ENCODE measurements at regions not wholly inside any gene's neighbourhood (a gene's known extent, or its start where the extent isn't known, plus 50 kb on each side); places are given as distances from the start of the nearest gene placed in this dataset.
"Not testable (repeated sequence)": the region's sequence is repeated elsewhere in the genome, so short reads cannot be mapped to it uniquely, and the experiment has no call there.

DNA sequence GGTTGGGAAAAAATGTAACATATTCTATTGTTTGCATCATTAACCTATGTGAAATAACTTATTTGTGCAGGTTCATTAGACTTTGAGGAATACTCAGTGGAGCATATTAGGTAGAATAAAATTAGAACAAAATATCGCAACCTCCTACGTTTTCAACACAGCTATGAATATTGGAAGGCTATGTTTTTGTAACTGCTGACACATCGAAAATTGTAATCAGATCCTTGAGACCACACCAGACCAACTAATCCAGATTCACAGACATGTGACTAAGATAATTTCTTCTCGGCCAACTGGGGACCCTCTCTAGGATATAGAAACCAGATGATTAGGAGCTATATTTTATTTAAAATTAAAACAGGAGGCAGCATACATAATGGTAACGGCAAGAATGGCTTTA lies 77.5 kb upstream of the VWC2 start:
- DNase-seq, result no peak

DNA sequence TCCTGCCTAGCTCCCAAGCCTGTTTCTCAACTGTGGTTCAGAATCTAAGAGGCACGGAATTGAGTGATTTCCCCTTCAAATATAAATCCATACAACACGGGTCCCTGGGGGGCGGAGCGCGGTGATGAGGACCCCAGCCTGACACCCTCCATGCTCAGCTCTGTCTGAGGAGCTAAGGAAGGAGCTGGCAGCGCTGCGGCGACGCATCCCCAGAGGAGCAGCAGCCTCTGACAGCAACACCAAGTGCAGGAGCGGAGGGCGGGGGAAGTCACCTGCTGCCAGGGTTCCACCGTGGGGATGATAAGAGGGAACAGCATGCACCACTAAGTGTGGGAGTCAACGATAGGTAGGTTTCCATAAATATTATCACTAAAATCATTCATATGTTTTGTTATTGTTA lies 72.6 kb upstream of the VWC2 start:
- DNase-seq, result no peak

DNA sequence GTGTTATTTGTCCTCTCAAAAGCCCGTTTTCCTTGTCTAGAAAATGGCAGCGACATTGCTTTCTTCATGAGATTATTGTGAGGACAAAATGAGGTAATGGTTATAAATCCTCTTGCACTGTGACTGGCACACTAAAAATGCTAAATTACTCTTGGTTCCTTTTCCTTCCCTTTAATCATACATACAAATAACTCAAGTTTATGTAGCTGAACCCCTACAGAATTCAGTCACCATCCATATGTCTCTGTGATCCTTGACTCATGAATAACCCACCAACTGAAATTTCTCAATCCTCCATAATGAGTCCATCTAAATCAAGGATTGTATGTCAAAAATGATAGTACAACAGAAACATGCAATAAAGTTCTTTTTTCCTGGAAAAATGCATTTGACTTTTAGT lies 71.3 kb upstream of the VWC2 start:
- DNase-seq, result no peak

DNA sequence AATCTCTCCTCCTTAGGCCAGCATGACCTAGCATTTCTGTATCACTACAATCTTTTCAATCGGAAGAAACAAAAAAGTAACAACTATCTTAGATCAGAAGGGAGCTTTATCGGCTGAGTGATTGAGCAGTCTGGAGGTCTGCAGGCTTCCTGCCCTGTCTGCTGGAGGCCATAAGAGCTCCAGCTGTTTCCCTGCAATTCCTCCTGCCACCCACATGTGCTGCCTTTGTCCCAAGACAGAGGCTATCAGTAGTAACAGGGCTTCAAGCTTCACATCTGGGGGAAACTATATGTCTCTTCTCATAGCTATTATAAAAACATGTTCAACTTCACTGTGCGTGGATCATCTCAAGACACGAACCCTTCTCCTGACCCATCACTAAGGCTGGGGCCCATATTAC lies 70.1 kb upstream of the VWC2 start:
- DNase-seq, result no peak

DNA sequence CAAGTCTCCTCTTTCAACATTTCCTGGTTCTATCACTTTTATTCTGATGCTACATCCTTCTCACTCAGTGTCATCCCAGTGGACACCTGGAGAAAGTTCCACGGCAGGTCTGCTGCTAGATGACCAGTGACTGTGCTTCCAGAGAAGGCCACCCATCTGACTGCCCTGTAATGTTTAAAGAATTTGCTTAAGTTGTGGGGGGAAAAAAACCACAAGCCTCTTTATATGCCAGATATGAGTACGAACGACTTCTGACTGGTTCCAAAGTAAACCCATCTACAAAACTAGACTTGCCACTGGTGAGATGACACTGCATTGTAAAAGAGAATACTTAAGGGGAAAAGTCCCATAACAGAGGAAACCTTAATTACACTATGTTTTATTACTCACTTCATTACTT lies 69.6 kb upstream of the VWC2 start:
- DNase-seq, result no peak

DNA sequence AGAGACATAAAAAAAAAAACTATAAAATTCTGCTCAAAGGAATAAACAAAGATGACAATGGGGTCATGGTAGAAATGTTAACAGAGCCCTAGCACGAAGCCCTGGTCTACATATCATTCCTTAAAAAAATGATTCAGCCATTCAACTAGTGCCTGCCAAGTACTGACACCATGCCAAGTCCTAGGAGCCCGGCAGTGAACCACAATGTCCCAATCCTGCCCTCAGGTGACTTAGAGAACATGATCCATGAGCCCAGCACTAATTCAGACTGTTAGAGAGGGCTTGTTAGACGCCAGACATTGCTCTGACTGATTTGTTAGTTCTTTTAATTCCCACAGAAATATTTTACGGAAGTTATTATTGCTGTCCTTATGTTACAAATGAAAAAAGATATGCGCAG lies 67.3 kb upstream of the VWC2 start:
- DNase-seq, result no peak

DNA sequence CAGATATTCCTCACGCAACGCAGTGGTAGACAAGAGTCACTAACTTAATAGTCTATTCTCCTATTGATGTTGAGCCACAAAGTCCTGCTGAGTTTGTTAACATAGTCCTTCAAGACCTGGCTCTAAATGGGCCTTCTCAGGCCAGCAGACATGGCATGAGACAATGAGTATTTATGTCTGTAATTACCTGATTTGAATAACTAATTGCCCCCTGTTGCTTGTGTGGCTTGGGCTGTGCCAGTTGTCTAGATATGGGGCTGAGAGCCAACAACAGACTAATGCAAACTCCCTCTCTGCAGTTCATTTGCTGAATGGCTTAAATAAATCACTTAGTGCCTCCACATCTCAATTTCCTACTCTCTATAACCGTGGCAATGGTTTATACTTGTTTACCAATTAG lies 65.5 kb upstream of the VWC2 start:
- no peak for DNase-seq

DNA sequence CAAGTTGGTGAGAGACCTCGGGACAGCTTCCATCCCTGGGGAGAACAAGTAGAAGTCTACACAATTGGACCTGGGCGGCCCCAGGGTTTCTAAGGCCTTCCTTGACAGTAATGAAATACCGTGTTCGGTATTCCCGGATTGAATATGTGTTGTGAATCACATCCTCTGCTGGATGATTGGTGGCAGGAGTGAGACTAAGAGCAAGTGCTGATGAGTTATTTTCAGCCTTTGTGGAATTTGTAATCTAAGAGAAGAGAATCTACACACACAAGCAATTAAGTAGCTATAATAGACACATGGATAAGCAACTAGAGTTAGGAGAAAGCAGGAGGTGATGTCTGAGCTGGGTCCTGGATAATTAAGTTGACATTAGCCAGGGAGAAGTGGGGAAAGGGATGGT lies 64.8 kb upstream of the VWC2 start:
- no peak for DNase-seq

DNA sequence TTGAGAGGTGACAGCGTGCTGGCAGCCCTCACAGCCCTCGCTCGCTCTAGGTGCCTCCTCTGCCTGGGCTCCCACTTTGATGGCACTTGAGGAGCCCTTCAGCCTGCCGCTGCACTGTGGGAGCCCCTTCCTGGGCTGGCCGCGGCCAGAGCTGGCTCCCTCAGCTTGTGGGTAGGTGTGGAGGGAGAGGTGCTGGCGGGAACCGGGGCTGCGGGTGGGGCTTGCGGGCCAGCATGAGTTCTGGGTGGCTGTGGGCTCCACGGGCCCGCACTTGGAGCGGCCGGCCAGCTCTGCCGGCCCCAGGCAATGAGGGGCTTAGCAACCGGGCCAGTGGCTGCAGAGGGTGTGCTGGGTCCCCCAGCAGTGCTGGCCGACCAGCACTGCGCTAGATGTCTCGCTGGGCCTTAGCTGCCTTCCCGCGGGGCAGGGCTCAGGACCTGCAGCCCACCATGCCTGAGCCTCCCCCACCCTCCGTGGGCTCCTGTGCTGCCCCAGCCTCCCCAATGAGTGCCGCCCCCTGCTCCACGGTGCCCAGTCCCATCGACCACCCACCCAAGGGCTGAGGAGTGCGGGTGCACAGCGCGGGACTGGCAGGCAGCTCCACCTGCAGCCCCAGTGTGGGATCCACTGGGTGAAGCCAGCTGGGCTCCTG lies 62.2 kb upstream of the VWC2 start:
- not testable (repeated sequence) for DNase-seq

DNA sequence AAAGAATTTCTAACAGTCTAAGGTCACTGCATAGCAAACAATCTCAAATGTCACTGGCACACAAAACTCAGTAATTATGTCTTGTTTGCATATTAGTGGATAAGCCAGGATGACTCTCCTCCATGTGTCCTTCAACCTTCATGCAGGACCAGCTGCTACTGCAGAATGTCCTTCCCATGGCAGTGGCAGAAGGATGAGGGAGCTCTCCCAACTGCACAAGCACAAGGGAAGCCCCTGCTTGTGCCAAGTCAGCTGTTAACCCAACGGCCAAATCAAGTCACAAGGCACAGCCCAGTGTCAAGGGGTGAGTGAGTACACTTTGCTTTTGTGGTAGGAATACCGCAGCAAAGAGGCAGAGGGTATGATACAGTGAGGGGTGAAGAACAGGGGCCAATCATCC lies 59.3 kb upstream of the VWC2 start:
- no peak for DNase-seq

DNA sequence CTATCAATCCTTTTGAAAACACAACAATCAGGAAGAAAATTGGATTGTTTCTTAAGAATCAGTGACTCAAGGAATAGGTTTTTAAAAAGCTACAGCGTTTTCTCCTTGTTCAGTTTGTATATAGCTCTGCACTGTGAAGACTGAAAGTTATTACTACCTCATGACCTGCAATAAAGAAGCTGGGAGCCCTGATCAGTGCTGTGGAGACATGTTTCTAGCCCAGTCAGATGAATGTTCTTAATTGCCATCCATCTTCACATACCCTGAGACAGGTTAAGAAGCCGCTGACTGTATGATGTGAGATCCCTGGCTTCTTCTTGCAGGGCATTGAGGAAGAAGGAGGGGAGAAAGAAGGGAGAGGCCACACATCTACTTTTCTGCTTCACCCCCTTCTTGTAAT lies 58.0 kb upstream of the VWC2 start:
- DNase-seq, result no peak

DNA sequence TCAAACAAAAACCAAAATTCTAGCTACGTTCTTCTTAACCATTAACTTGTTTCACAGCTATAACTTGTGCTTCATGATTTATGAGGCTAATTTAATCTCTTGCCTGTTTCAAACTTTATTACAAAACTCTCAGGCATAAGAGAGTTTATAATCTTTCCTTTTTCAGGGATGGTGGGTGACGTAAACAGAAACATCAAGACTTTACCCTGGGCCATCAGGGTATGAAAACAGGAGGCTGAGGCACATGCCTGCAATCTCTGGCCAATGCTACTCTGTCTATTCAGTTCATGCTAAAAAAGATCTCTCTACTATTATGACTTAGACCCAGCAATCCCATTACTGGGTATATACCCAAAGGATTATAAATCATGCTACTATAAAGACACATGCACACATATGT lies 55.9 kb upstream of the VWC2 start:
- DNase-seq, result no peak

DNA sequence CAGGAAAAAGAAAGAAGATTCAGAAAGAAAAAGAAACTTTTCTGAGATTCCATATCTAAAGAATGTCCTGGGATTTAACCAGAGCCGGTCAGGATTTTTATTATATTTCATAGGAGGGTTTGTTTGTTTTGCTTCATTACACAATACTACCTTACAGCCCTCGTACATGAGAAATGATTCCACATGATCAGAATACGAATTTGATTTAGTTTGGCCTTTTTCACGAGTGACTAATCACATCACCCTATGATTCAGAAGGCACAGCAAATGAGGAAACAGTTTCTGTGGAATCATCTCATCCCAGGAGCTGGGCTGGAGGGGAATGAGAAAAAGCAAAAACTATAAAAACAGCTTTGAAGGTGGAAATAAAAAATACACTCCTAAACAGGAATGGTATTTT lies 54.7 kb upstream of the VWC2 start:
- no peak for DNase-seq

DNA sequence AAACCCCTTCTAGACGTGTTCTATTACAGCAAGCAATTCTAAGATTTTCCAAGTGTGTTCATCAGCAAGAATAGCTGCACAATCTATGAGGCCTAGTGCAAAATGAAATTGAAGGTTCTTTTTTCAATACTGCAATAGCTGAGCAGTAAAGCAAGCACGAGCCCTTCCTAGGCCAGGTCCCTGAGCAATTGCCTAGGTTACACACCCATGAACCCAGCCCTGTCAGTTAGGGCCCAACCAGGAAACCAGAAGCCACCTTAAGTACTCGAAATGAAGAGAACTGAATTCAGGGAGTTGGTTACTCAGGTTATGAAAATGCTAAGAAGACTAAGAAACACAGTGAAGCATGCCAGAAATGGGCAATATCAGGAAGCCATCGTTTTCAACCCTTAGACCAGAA lies 52.0 kb upstream of the VWC2 start:
- no peak for DNase-seq

Data from DMS79 treated with DMSO at 0.1 percent for 48 hours (cell line).